SJCRH30 (cell line): ENCODE measurements at regions not wholly inside any gene's neighbourhood (a gene's known extent, or its start where the extent isn't known, plus 50 kb on each side); places are given as distances from the start of the nearest gene placed in this dataset.

Source experiments
- DNase-seq, 2 experiments: peaks; one replicate each; pipeline ENCODE4 v3.0.0-alpha.2; 2015 to 2020
- H3K27ac ChIP-seq: fragments of 250-450 bp; sonication (Bioruptor Pico); 2 replicates; pipeline ENCODE4 v1.5.1; 2020; ENCODE audit warnings: mild to moderate bottlenecking, moderate library complexity
- H3K27me3 ChIP-seq: fragments of 250-450 bp; sonication (Bioruptor Pico); 2 replicates; pipeline ENCODE4 v1.5.1; 2020; ENCODE audit warnings: mild to moderate bottlenecking, moderate library complexity
- H3K36me3 ChIP-seq: fragments of 250-450 bp; sonication (Bioruptor Pico); 2 replicates; pipeline ENCODE4 v1.5.1; 2020; ENCODE audit warnings: mild to moderate bottlenecking, moderate library complexity
- H3K4me1 ChIP-seq: fragments of 250-450 bp; sonication (Bioruptor Pico); 2 replicates; pipeline ENCODE4 v1.5.1; 2020; ENCODE audit warnings: mild to moderate bottlenecking, moderate library complexity
- H3K4me3 ChIP-seq: fragments of 250-450 bp; sonication (Bioruptor Pico); 2 replicates; pipeline ENCODE4 v1.5.1; 2020; ENCODE audit warnings: mild to moderate bottlenecking, moderate library complexity
- H3K9me3 ChIP-seq: fragments of 250-450 bp; sonication (Bioruptor Pico); replicated peaks from 2 replicates; pipeline ENCODE4 v1.5.1; 2020; ENCODE audit warnings: mild to moderate bottlenecking, moderate library complexity

GRCh38 chr10:105700218-105700617, 1059.1 kb downstream of the SORCS3 start:
- no peak for DNase-seq
- Histone ChIP-seq H3K9me3 (no peaks in the 10 kb centered on the region), H3K4me1 (no peaks in the 10 kb centered on the region), H3K27ac (no peak overlapping the region), H3K27me3 (peaks cover 12% of the 10 kb centered on the region), H3K4me3 (no peak overlapping the region), H3K36me3 (no peaks in the 10 kb centered on the region)

- Histone ChIP-seq H3K36me3 (no peaks in the 10 kb centered on the region), H3K27me3 (peaks cover 12% of the 10 kb centered on the region), H3K9me3 (no peaks in the 10 kb centered on the region), H3K4me3 (no peak overlapping the region), H3K27ac (no peak overlapping the region), H3K4me1 (no peaks in the 10 kb centered on the region)
- no peak for DNase-seq
Measured at GRCh38 chr10:105699504-105699903, 1058.4 kb downstream of the SORCS3 start.

GRCh38 chr10:105698592-105698991, 1057.5 kb downstream of the SORCS3 start:
- no peak overlapping the region for H3K27ac ChIP-seq
- peaks cover 12% of the 10 kb centered on the region for H3K27me3 ChIP-seq
- no peaks in the 10 kb centered on the region for H3K36me3 ChIP-seq
- DNase-seq: no peak
- no peak overlapping the region for H3K4me3 ChIP-seq
- no peaks in the 10 kb centered on the region for H3K9me3 ChIP-seq
- no peaks in the 10 kb centered on the region for H3K4me1 ChIP-seq

- Histone ChIP-seq H3K27ac (no peak overlapping the region), H3K36me3 (no peaks in the 10 kb centered on the region), H3K4me3 (no peak overlapping the region), H3K9me3 (no peaks in the 10 kb centered on the region), H3K27me3 (peaks cover 12% of the 10 kb centered on the region), H3K4me1 (no peaks in the 10 kb centered on the region)
- DNase-seq: no peak
Measured at GRCh38 chr10:105697290-105697780, 1056.2 kb downstream of the SORCS3 start.

GRCh38 chr10:105691811-105692210, 1050.7 kb downstream of the SORCS3 start:
- peak; percentile 10 to 45 for DNase-seq
- no peak overlapping the region for H3K4me3 ChIP-seq
- no peaks in the 10 kb centered on the region for H3K9me3 ChIP-seq
- no peaks in the 10 kb centered on the region for H3K36me3 ChIP-seq
- no peak overlapping the region for H3K27ac ChIP-seq
- no peaks in the 10 kb centered on the region for H3K27me3 ChIP-seq
- H3K4me1 ChIP-seq: no peaks in the 10 kb centered on the region

GRCh38 chr10:105682911-105683310, 1041.8 kb downstream of the SORCS3 start:
- peaks cover 7% of the 10 kb centered on the region; the same call in 1 of the 2 replicates for H3K9me3 ChIP-seq
- no peak overlapping the region for H3K4me3 ChIP-seq
- no peaks in the 10 kb centered on the region for H3K36me3 ChIP-seq
- no peak overlapping the region for H3K27ac ChIP-seq
- DNase-seq: no peak
- H3K27me3 ChIP-seq: no peaks in the 10 kb centered on the region
- no peaks in the 10 kb centered on the region for H3K4me1 ChIP-seq

GRCh38 chr10:105681051-105681450, 1040.0 kb downstream of the SORCS3 start:
- Histone ChIP-seq H3K4me1 (no peaks in the 10 kb centered on the region), H3K4me3 (no peak overlapping the region), H3K27me3 (no peaks in the 10 kb centered on the region; the same call in 1 of the 2 replicates), H3K9me3 (peaks cover 7% of the 10 kb centered on the region; the same call in 1 of the 2 replicates), H3K27ac (no peak overlapping the region), H3K36me3 (no peaks in the 10 kb centered on the region)
- DNase-seq: no peak

GRCh38 chr10:105679781-105680180, 1038.7 kb downstream of the SORCS3 start:
- no peak for DNase-seq
- H3K4me1 ChIP-seq: no peaks in the 10 kb centered on the region
- H3K27ac ChIP-seq: no peak overlapping the region
- H3K36me3 ChIP-seq: no peaks in the 10 kb centered on the region
- H3K9me3 ChIP-seq: peaks cover 7% of the 10 kb centered on the region; the same call in 1 of the 2 replicates
- no peak overlapping the region for H3K4me3 ChIP-seq
- no peaks in the 10 kb centered on the region; the same call in 1 of the 2 replicates for H3K27me3 ChIP-seq

GRCh38 chr10:105675333-105675732, 1034.2 kb downstream of the SORCS3 start:
- no peak for DNase-seq
- Histone ChIP-seq H3K27ac (no peak overlapping the region), H3K4me3 (no peak overlapping the region), H3K27me3 (no peaks in the 10 kb centered on the region; the same call in 1 of the 2 replicates), H3K4me1 (no peaks in the 10 kb centered on the region), H3K36me3 (no peaks in the 10 kb centered on the region), H3K9me3 (no peaks in the 10 kb centered on the region)

GRCh38 chr10:105674448-105674847, 1033.4 kb downstream of the SORCS3 start:
- Histone ChIP-seq H3K36me3 (no peaks in the 10 kb centered on the region), H3K9me3 (no peaks in the 10 kb centered on the region), H3K27ac (no peak overlapping the region), H3K27me3 (no peaks in the 10 kb centered on the region; the same call in 1 of the 2 replicates), H3K4me1 (no peaks in the 10 kb centered on the region), H3K4me3 (no peak overlapping the region)
- no peak for DNase-seq

- Histone ChIP-seq H3K4me3 (no peak overlapping the region), H3K4me1 (no peaks in the 10 kb centered on the region), H3K27ac (no peak overlapping the region)
Measured at GRCh38 chr10:105658696-105659095, 1017.6 kb downstream of the SORCS3 start.

GRCh38 chr10:105656856-105657255, 1015.8 kb downstream of the SORCS3 start:
- no peaks in the 10 kb centered on the region for H3K9me3 ChIP-seq
- H3K27ac ChIP-seq: no peak overlapping the region
- no peaks in the 10 kb centered on the region for H3K27me3 ChIP-seq
- DNase-seq: no peak
- H3K4me1 ChIP-seq: no peaks in the 10 kb centered on the region
- H3K4me3 ChIP-seq: no peak overlapping the region
- H3K36me3 ChIP-seq: no peaks in the 10 kb centered on the region

More at GRCh38 chr10:105658696-105659095, 1017.6 kb downstream of the SORCS3 start:
- no peaks in the 10 kb centered on the region for H3K36me3 ChIP-seq
- H3K9me3 ChIP-seq: no peaks in the 10 kb centered on the region
- H3K27me3 ChIP-seq: no peaks in the 10 kb centered on the region
- no peak for DNase-seq

- Histone ChIP-seq H3K9me3 (no peaks in the 10 kb centered on the region), H3K27ac (no peak overlapping the region), H3K4me1 (no peaks in the 10 kb centered on the region), H3K36me3 (no peaks in the 10 kb centered on the region), H3K27me3 (no peaks in the 10 kb centered on the region), H3K4me3 (no peak overlapping the region)
- DNase-seq: no peak
Measured at GRCh38 chr10:105650306-105650705, 1009.2 kb downstream of the SORCS3 start.

GRCh38 chr10:105647354-105647753, 1006.3 kb downstream of the SORCS3 start:
- H3K4me1 ChIP-seq: no peaks in the 10 kb centered on the region
- no peaks in the 10 kb centered on the region for H3K9me3 ChIP-seq
- H3K27ac ChIP-seq: no peak overlapping the region
- no peaks in the 10 kb centered on the region for H3K27me3 ChIP-seq
- no peak for DNase-seq
- no peak overlapping the region for H3K4me3 ChIP-seq
- H3K36me3 ChIP-seq: no peaks in the 10 kb centered on the region

- Histone ChIP-seq H3K27me3 (no peaks in the 10 kb centered on the region), H3K9me3 (no peaks in the 10 kb centered on the region), H3K4me3 (no peak overlapping the region), H3K27ac (no peak overlapping the region), H3K4me1 (no peaks in the 10 kb centered on the region), H3K36me3 (no peaks in the 10 kb centered on the region)
- DNase-seq: no peak
Measured at GRCh38 chr10:105644978-105645377, 1003.9 kb downstream of the SORCS3 start.

- Histone ChIP-seq H3K4me1 (no peaks in the 10 kb centered on the region), H3K27ac (no peak overlapping the region), H3K36me3 (no peaks in the 10 kb centered on the region), H3K4me3 (no peak overlapping the region), H3K9me3 (no peaks in the 10 kb centered on the region), H3K27me3 (no peaks in the 10 kb centered on the region)
- no peak for DNase-seq
Measured at GRCh38 chr10:105644559-105644958, 1003.5 kb downstream of the SORCS3 start.
